NT2/D1 (cell line): ENCODE measurements at regions not wholly inside any gene's neighbourhood (a gene's known extent, or its start where the extent isn't known, plus 50 kb on each side); places are given as distances from the start of the nearest gene placed in this dataset.

ENCODE experiments used
- DNase-seq: peaks from one replicate; pipeline ENCODE4 v3.0.0-alpha.2; 2011; ENCODE audit warnings: low read depth, low spot score
- H3K27me3 ChIP-seq: 2 replicates; pipeline ENCODE4 v1.6.0; 2011; ENCODE audit warnings: mild to moderate bottlenecking; ENCODE audit not compliant: insufficient read length, insufficient read depth
- H3K36me3 ChIP-seq: 2 replicates; pipeline ENCODE4 v1.6.1; 2011; ENCODE audit warnings: mild to moderate bottlenecking, low read length, mixed read lengths; ENCODE audit not compliant: insufficient read depth, insufficient read length
- H3K4me1 ChIP-seq: 2 replicates; pipeline ENCODE4 v1.5.1; 2011; ENCODE audit not compliant: insufficient read depth, insufficient read length
- H3K4me3 ChIP-seq: 2 replicates; pipeline ENCODE4 v1.5.1; 2011; ENCODE audit warnings: low read depth; ENCODE audit not compliant: insufficient read length
- H3K9ac ChIP-seq: 2 replicates; pipeline ENCODE4 v1.6.0; 2011; ENCODE audit warnings: low read depth; ENCODE audit not compliant: insufficient read length
- H3K9me3 ChIP-seq: 2 replicates; pipeline ENCODE4 v1.5.1; 2011; ENCODE audit warnings: mild to moderate bottlenecking, low read length; ENCODE audit not compliant: insufficient read depth
- SUZ12 ChIP-seq: IDR thresholded peaks from 2 replicates; pipeline ENCODE4 v1.6.1; 2011; ENCODE audit not compliant: insufficient read length, insufficient read depth; ENCODE audit errors: extremely low read depth
- YY1 ChIP-seq: IDR thresholded peaks from 2 replicates; pipeline ENCODE4 v1.6.1; 2011; ENCODE audit not compliant: insufficient read length, insufficient read depth
- ZNF274 ChIP-seq: IDR thresholded peaks from 2 replicates; pipeline ENCODE4 v1.6.1; 2011; ENCODE audit warnings: mild to moderate bottlenecking, low read depth, low read length

DNA sequence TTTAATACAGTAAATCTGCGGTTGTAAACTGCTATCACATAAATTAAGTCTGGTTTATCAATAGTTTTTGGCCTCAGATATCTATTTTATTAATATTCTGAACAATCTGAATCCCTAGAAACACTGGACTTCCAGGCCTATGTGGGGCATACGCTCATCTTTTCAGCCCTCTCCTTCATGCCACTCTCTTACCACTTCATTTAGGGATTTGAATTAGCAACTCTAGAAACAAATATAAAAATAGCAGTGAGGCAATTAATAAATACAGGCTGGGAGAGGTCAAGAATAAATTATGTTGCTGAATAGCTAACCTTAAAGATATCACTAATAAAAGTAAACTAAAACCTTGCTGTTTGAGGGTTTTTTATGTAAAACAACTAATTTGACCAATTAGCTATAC, 480.3 kb upstream of the CD180 start:
- Histone ChIP-seq H3K9me3 (no peaks in the 10 kb centered on the region), H3K36me3 (no peaks in the 10 kb centered on the region), H3K4me3 (no peak overlapping the region), H3K27me3 (no peaks in the 10 kb centered on the region), H3K4me1 (no peaks in the 10 kb centered on the region), H3K9ac (no peak overlapping the region)
- DNase-seq = no peak
- TF ChIP-seq YY1 (no peak), SUZ12 (no peak), ZNF274 (no peak)

DNA sequence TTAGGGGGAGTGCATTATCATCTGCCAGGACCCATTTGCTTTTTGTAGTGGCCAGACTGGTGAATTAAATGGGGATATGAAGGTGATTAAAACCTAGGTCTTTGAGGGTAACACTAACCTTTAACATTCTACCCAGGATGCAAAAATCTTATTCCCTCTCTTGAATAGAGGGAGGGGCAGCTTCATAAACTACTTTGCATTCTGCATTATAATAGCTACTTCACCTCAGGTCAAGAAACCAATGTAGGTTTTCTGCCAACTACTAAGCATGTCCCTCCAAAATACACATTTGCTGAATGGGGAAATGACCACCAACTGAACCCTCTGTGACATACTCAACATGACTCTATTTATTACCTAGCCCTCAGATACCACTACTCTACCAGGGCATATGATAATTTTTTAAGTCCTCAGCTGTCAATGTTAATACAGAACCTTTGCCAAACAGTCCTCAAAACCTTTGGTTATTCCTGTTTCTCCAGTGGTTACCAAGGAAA, 477.6 kb upstream of the CD180 start:
- Histone ChIP-seq H3K36me3 (no peaks in the 10 kb centered on the region), H3K4me1 (no peaks in the 10 kb centered on the region), H3K27me3 (no peaks in the 10 kb centered on the region), H3K4me3 (no peak overlapping the region), H3K9ac (no peak overlapping the region), H3K9me3 (no peaks in the 10 kb centered on the region)
- DNase-seq = no peak
- no peak for TF ChIP-seq ZNF274
- no peak for TF ChIP-seq SUZ12

DNA sequence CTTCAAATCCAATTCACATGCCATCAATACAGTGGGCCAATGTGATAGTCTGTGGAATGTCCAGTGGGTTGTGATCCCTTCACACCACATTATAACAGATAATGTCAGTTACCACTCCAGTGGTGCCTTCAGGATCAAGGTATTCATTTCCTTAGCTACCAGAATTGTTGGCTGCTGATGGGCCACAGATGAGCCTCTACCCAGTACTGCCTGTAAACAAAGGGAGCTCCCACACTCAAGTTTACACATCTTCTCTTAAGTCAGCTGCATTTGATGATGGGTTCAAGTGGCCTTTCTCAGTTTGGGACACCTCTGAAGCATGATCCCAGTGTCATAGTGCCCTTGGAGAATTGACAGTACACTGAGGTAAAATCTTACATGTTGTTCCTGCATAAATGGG, 477.0 kb upstream of the CD180 start:
- Histone ChIP-seq H3K27me3 (no peaks in the 10 kb centered on the region), H3K9ac (no peak overlapping the region), H3K4me1 (no peaks in the 10 kb centered on the region), H3K9me3 (no peaks in the 10 kb centered on the region), H3K4me3 (no peak overlapping the region), H3K36me3 (no peaks in the 10 kb centered on the region)
- DNase-seq = no peak
- TF ChIP-seq YY1 (no peak), ZNF274 (no peak), SUZ12 (no peak)

DNA sequence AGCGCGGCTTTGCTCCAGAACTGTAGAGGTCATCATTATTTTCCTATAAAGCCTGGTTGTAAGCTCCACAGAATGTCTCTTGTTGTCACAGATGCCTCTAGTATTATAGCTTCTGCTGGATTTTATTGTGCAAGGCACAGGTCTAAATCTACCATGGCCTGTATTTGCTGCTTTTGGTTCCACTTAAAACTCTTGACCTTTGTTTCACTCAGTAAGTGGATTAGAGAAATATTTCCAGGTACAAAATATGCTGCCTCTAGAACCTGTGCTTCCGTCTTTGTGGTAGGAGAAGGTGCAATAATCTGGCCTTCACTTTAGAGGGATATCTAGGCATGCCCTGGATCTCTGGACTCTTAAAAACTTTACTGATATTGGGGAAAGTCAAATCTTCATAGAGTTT, 476.6 kb upstream of the CD180 start:
- H3K4me1 ChIP-seq = no peaks in the 10 kb centered on the region
- no peak overlapping the region for H3K9ac ChIP-seq
- H3K4me3 ChIP-seq = no peak overlapping the region
- no peak for TF ChIP-seq YY1
- TF ChIP-seq SUZ12 = no peak
- DNase-seq = no peak
- H3K27me3 ChIP-seq = no peaks in the 10 kb centered on the region
- H3K36me3 ChIP-seq = no peaks in the 10 kb centered on the region
- no peaks in the 10 kb centered on the region for H3K9me3 ChIP-seq

DNA sequence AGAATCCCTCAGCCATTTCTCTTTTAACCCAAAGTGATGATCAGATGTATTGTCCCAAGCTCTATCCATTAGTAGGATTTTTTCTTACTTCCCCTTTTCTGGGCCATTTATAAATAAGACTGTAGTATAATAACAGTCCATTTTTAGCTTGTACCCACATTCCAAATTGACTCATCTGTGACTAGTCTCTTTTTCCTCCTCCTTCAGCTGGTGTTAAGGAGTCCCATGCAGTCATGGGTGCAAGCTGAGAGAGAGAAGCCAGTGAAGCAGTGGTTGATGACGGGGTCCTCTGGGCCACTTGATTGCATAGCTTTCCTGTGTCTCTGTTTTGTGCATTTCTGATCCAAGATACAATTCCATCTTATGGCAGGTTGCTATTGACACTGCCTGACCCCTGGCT, 476.0 kb upstream of the CD180 start:
- Histone ChIP-seq H3K9ac (no peak overlapping the region), H3K36me3 (no peaks in the 10 kb centered on the region), H3K4me3 (no peak overlapping the region), H3K27me3 (no peaks in the 10 kb centered on the region), H3K9me3 (no peaks in the 10 kb centered on the region), H3K4me1 (no peaks in the 10 kb centered on the region)
- no peak for TF ChIP-seq YY1
- TF ChIP-seq ZNF274 = no peak
- TF ChIP-seq SUZ12 = no peak
- DNase-seq = no peak

DNA sequence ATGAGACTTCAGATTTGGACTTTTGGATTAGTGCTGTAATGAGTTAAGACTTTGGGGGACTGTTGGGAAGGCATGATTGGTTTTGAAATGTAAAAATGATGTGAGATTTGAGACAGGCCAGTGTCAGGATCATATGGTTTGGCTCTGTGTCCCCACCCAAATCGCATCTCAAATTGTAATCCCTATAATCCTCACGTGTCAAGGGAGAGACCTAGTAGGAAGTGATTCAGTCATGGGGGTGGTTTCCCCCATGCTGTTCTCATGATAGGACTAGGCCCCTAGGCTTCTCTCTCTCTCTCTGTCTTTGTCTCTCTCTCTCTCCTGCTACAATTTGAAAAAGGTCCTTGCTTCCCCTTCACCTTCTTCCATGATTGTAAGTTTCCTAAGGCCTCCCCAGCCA, 473.3 kb upstream of the CD180 start:
- Histone ChIP-seq H3K4me3 (no peak overlapping the region), H3K27me3 (no peaks in the 10 kb centered on the region), H3K9ac (no peak overlapping the region), H3K9me3 (peaks cover 11% of the 10 kb centered on the region; the same call in 1 of the 2 replicates), H3K36me3 (no peaks in the 10 kb centered on the region), H3K4me1 (no peaks in the 10 kb centered on the region)
- no peak for DNase-seq
- TF ChIP-seq SUZ12 (no peak), YY1 (no peak), ZNF274 (no peak)

DNA sequence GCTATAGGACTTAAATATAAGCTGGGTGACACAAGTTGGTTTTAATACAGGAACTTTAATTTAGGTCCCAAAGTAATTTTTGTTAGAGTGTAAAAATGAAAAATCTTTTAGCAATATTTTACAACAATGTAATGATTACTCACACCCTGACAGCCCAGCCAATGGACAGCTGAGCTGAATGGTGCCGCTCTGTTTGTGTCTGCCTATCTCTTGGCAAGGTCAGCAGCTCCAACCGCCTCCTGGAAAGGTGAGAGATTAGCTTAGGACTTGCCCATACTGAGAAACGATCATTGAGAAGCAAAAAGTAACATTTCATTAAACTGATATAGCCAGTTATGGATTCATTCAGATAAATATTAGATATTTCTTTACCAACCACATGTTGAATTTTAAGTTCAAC, 463.6 kb upstream of the CD180 start:
- Histone ChIP-seq H3K9me3 (no peaks in the 10 kb centered on the region), H3K9ac (no peak overlapping the region), H3K4me3 (no peak overlapping the region), H3K27me3 (no peaks in the 10 kb centered on the region), H3K4me1 (no peaks in the 10 kb centered on the region), H3K36me3 (no peaks in the 10 kb centered on the region)
- DNase-seq = no peak
- no peak for TF ChIP-seq YY1
- no peak for TF ChIP-seq SUZ12
- no peak for TF ChIP-seq ZNF274

DNA sequence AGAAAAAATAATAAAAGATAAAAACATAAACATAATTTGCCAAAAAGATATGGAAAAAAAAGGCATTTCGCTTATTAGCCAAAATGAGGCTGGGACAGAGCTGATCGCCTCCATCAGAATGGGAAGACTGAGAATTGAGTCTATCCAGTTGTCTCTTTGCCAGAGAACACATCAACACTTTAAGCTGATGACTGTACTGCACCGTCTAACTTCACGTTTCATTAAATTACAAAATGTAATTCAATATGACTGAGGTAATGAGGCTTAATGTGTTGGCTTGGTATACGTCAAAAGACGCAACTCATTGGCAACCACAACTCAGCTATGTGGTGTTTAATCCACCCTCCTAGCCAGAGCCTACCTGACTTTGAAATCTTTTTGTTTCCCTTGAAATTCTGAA, 462.7 kb upstream of the CD180 start:
- TF ChIP-seq ZNF274 = no peak
- no peak for TF ChIP-seq YY1
- TF ChIP-seq SUZ12 = no peak
- no peak for DNase-seq
- H3K27me3 ChIP-seq = no peaks in the 10 kb centered on the region
- H3K9ac ChIP-seq = no peak overlapping the region
- no peaks in the 10 kb centered on the region for H3K9me3 ChIP-seq
- H3K4me3 ChIP-seq = no peak overlapping the region
- H3K36me3 ChIP-seq = no peaks in the 10 kb centered on the region
- H3K4me1 ChIP-seq = no peaks in the 10 kb centered on the region
